ENCODE measurements at regions not wholly inside any gene's neighbourhood (a gene's known extent, or its start where the extent isn't known, plus 50 kb on each side); places are given as distances from the start of the nearest gene placed in this dataset.
"Not testable (repeated sequence)": the region's sequence is repeated elsewhere in the genome, so short reads cannot be mapped to it uniquely, and the experiment has no call there.

- Histone ChIP-seq H3K27ac (ENCODE audit: low read depth, low read length) (no peak overlapping the region), H3K9ac (ENCODE audit: low read length) (no peak overlapping the region), H3K4me1 (ENCODE audit: insufficient read depth, low read length) (no peaks in the 10 kb centered on the region), H3K27me3 (ENCODE audit: control insufficient read depth in 1 of 2, insufficient read depth in 2 of 2, low read length in 2 of 2) (no peaks in the 10 kb centered on the region), H3K9me3 (ENCODE audit: low read length) (no peaks in the 10 kb centered on the region), H3K4me3 (ENCODE audit: low read depth in 1 of 2, low read length in 2 of 2) (no peak overlapping the region), H3K36me3 (ENCODE audit: insufficient read depth, low read length) (no peaks in the 10 kb centered on the region)
Measured at GRCh38 chr2:175356901-175357300, 175.4 kb upstream of the ATP5MC3 start.

GRCh38 chr2:175355246-175355645 lies 173.7 kb upstream of the ATP5MC3 start:
- no peaks in the 10 kb centered on the region for H3K9me3 ChIP-seq (ENCODE audit: low read length)
- no peak overlapping the region for H3K9ac ChIP-seq (ENCODE audit: low read length)
- no peaks in the 10 kb centered on the region for H3K4me1 ChIP-seq (ENCODE audit: insufficient read depth, low read length)
- no peaks in the 10 kb centered on the region for H3K36me3 ChIP-seq (ENCODE audit: insufficient read depth, low read length)
- H3K4me3 ChIP-seq (ENCODE audit: low read depth in 1 of 2, low read length in 2 of 2) = no peak overlapping the region
- no peaks in the 10 kb centered on the region for H3K27me3 ChIP-seq (ENCODE audit: control insufficient read depth in 1 of 2, insufficient read depth in 2 of 2, low read length in 2 of 2)
- H3K27ac ChIP-seq (ENCODE audit: low read depth, low read length) = no peak overlapping the region

GRCh38 chr2:175353275-175353674 lies 171.8 kb upstream of the ATP5MC3 start:
- Histone ChIP-seq H3K27me3 (ENCODE audit: control insufficient read depth in 1 of 2, insufficient read depth in 2 of 2, low read length in 2 of 2) (no peaks in the 10 kb centered on the region), H3K36me3 (ENCODE audit: insufficient read depth, low read length) (no peaks in the 10 kb centered on the region), H3K27ac (ENCODE audit: low read depth, low read length) (no peak overlapping the region)

GRCh38 chr2:175351512-175351911 lies 170.0 kb upstream of the ATP5MC3 start:
- Histone ChIP-seq H3K36me3 (ENCODE audit: insufficient read depth, low read length) (no peaks in the 10 kb centered on the region), H3K4me3 (ENCODE audit: low read depth in 1 of 2, low read length in 2 of 2) (no peak overlapping the region), H3K4me1 (ENCODE audit: insufficient read depth, low read length) (no peaks in the 10 kb centered on the region), H3K27ac (ENCODE audit: low read depth, low read length) (no peak overlapping the region), H3K9me3 (ENCODE audit: low read length) (no peaks in the 10 kb centered on the region), H3K9ac (ENCODE audit: low read length) (no peak overlapping the region), H3K27me3 (ENCODE audit: control insufficient read depth in 1 of 2, insufficient read depth in 2 of 2, low read length in 2 of 2) (no peaks in the 10 kb centered on the region)

More at GRCh38 chr2:175353275-175353674, 171.8 kb upstream of the ATP5MC3 start:
- Histone ChIP-seq H3K9me3 (ENCODE audit: low read length) (no peaks in the 10 kb centered on the region), H3K9ac (ENCODE audit: low read length) (no peak overlapping the region), H3K4me3 (ENCODE audit: low read depth in 1 of 2, low read length in 2 of 2) (no peak overlapping the region), H3K4me1 (ENCODE audit: insufficient read depth, low read length) (no peaks in the 10 kb centered on the region)

GRCh38 chr2:175350105-175350504 lies 168.6 kb upstream of the ATP5MC3 start:
- Histone ChIP-seq H3K9ac (ENCODE audit: low read length) (no peak overlapping the region), H3K4me3 (ENCODE audit: low read depth in 1 of 2, low read length in 2 of 2) (no peak overlapping the region), H3K4me1 (ENCODE audit: insufficient read depth, low read length) (no peaks in the 10 kb centered on the region), H3K27me3 (ENCODE audit: control insufficient read depth in 1 of 2, insufficient read depth in 2 of 2, low read length in 2 of 2) (no peaks in the 10 kb centered on the region), H3K36me3 (ENCODE audit: insufficient read depth, low read length) (no peaks in the 10 kb centered on the region), H3K27ac (ENCODE audit: low read depth, low read length) (no peak overlapping the region), H3K9me3 (ENCODE audit: low read length) (no peaks in the 10 kb centered on the region)

- Histone ChIP-seq H3K27me3 (ENCODE audit: control insufficient read depth in 1 of 2, insufficient read depth in 2 of 2, low read length in 2 of 2) (no peaks in the 10 kb centered on the region), H3K4me3 (ENCODE audit: low read depth in 1 of 2, low read length in 2 of 2) (no peak overlapping the region), H3K4me1 (ENCODE audit: insufficient read depth, low read length) (no peaks in the 10 kb centered on the region), H3K9me3 (ENCODE audit: low read length) (peaks cover 8% of the 10 kb centered on the region), H3K36me3 (ENCODE audit: insufficient read depth, low read length) (no peaks in the 10 kb centered on the region), H3K9ac (ENCODE audit: low read length) (no peak overlapping the region), H3K27ac (ENCODE audit: low read depth, low read length) (no peak overlapping the region)
Measured at GRCh38 chr2:175342085-175342484, 160.6 kb upstream of the ATP5MC3 start.

GRCh38 chr2:175330195-175330594 lies 148.7 kb upstream of the ATP5MC3 start:
- no peak overlapping the region for H3K9ac ChIP-seq (ENCODE audit: low read length)
- H3K36me3 ChIP-seq (ENCODE audit: insufficient read depth, low read length) = no peaks in the 10 kb centered on the region
- H3K4me1 ChIP-seq (ENCODE audit: insufficient read depth, low read length) = no peaks in the 10 kb centered on the region
- H3K27ac ChIP-seq (ENCODE audit: low read depth, low read length) = no peak overlapping the region
- no peaks in the 10 kb centered on the region for H3K27me3 ChIP-seq (ENCODE audit: control insufficient read depth in 1 of 2, insufficient read depth in 2 of 2, low read length in 2 of 2)
- no peaks in the 10 kb centered on the region for H3K9me3 ChIP-seq (ENCODE audit: low read length)
- H3K4me3 ChIP-seq (ENCODE audit: low read depth in 1 of 2, low read length in 2 of 2) = no peak overlapping the region

- Histone ChIP-seq H3K4me3 (ENCODE audit: low read depth in 1 of 2, low read length in 2 of 2) (no peak overlapping the region), H3K9ac (ENCODE audit: low read length) (no peak overlapping the region), H3K36me3 (ENCODE audit: insufficient read depth, low read length) (no peaks in the 10 kb centered on the region)
Measured at GRCh38 chr2:175326801-175327200, 145.3 kb upstream of the ATP5MC3 start.

GRCh38 chr2:175326164-175326563 lies 144.7 kb upstream of the ATP5MC3 start:
- not testable (repeated sequence) for H3K27me3 ChIP-seq (ENCODE audit: control insufficient read depth in 1 of 2, insufficient read depth in 2 of 2, low read length in 2 of 2)

More at GRCh38 chr2:175326801-175327200, 145.3 kb upstream of the ATP5MC3 start:
- no peak overlapping the region for H3K27ac ChIP-seq (ENCODE audit: low read depth, low read length)
- H3K4me1 ChIP-seq (ENCODE audit: insufficient read depth, low read length) = no peaks in the 10 kb centered on the region
- no peaks in the 10 kb centered on the region for H3K9me3 ChIP-seq (ENCODE audit: low read length)
- H3K27me3 ChIP-seq (ENCODE audit: control insufficient read depth in 1 of 2, insufficient read depth in 2 of 2, low read length in 2 of 2) = no peaks in the 10 kb centered on the region

GRCh38 chr2:175323162-175323561 lies 141.7 kb upstream of the ATP5MC3 start:
- Histone ChIP-seq H3K4me1 (ENCODE audit: insufficient read depth, low read length) (no peaks in the 10 kb centered on the region), H3K36me3 (ENCODE audit: insufficient read depth, low read length) (no peaks in the 10 kb centered on the region), H3K27ac (ENCODE audit: low read depth, low read length) (no peak overlapping the region), H3K9me3 (ENCODE audit: low read length) (no peaks in the 10 kb centered on the region), H3K4me3 (ENCODE audit: low read depth in 1 of 2, low read length in 2 of 2) (no peak overlapping the region), H3K9ac (ENCODE audit: low read length) (no peak overlapping the region), H3K27me3 (ENCODE audit: control insufficient read depth in 1 of 2, insufficient read depth in 2 of 2, low read length in 2 of 2) (no peaks in the 10 kb centered on the region)

More at GRCh38 chr2:175326164-175326563, 144.7 kb upstream of the ATP5MC3 start:
- H3K9me3 ChIP-seq (ENCODE audit: low read length); H3K4me3 ChIP-seq (ENCODE audit: low read depth in 1 of 2, low read length in 2 of 2); H3K36me3 ChIP-seq (ENCODE audit: insufficient read depth, low read length); H3K9ac ChIP-seq (ENCODE audit: low read length); H3K4me1 ChIP-seq (ENCODE audit: insufficient read depth, low read length); H3K27ac ChIP-seq (ENCODE audit: low read depth, low read length): not testable (repeated sequence)

GRCh38 chr2:175318542-175318941 lies 137.0 kb upstream of the ATP5MC3 start:
- H3K27ac ChIP-seq (ENCODE audit: low read depth, low read length) = no peak overlapping the region
- H3K9ac ChIP-seq (ENCODE audit: low read length) = no peak overlapping the region
- no peaks in the 10 kb centered on the region for H3K27me3 ChIP-seq (ENCODE audit: control insufficient read depth in 1 of 2, insufficient read depth in 2 of 2, low read length in 2 of 2)
- H3K9me3 ChIP-seq (ENCODE audit: low read length) = no peaks in the 10 kb centered on the region
- H3K4me3 ChIP-seq (ENCODE audit: low read depth in 1 of 2, low read length in 2 of 2) = no peak overlapping the region
- H3K4me1 ChIP-seq (ENCODE audit: insufficient read depth, low read length) = no peaks in the 10 kb centered on the region
- no peaks in the 10 kb centered on the region for H3K36me3 ChIP-seq (ENCODE audit: insufficient read depth, low read length)

- Histone ChIP-seq H3K36me3 (ENCODE audit: insufficient read depth, low read length) (no peaks in the 10 kb centered on the region), H3K9ac (ENCODE audit: low read length) (no peak overlapping the region), H3K27me3 (ENCODE audit: control insufficient read depth in 1 of 2, insufficient read depth in 2 of 2, low read length in 2 of 2) (no peaks in the 10 kb centered on the region), H3K27ac (ENCODE audit: low read depth, low read length) (no peak overlapping the region), H3K4me3 (ENCODE audit: low read depth in 1 of 2, low read length in 2 of 2) (no peak overlapping the region), H3K4me1 (ENCODE audit: insufficient read depth, low read length) (no peaks in the 10 kb centered on the region), H3K9me3 (ENCODE audit: low read length) (no peaks in the 10 kb centered on the region)
Measured at GRCh38 chr2:175317751-175318150, 136.2 kb upstream of the ATP5MC3 start.

Measured in muscle layer of colon (tissue), 2 donors.